Heart left ventricle (tissue), 16 donors: ENCODE measurements at regions not wholly inside any gene's neighbourhood (a gene's known extent, or its start where the extent isn't known, plus 50 kb on each side); places are given as distances from the start of the nearest gene placed in this dataset.

Experiments
- ATAC-seq, 4 donors: fragments of 200-7000 bp; cut with Tn5 transposase; one replicate each; pipeline ENCODE4 v1.9.1; 2020 to 2022; ENCODE audit warnings: moderate library complexity in 4 of 4, mild to moderate bottlenecking in 3 of 4, moderate number of reproducible peaks in 1 of 4
- DNase-seq, 5 donors: peaks; one replicate each; pipeline ENCODE4 v3.0.0-alpha.2; 2020
- H3K27ac ChIP-seq, 12 donors: fragments of 200-600 bp; sonication (generic) in 4 of 12; one replicate each; pipeline versions ENCODE4 v1.5.0 to v1.8.0; 2016 to 2022; ENCODE audit warnings: mild to moderate bottlenecking in 2 of 12
- H3K27me3 ChIP-seq, 9 donors: fragments of 200-600 bp; sonication (generic) in 2 of 9; one replicate each; pipeline versions ENCODE4 v1.5.1 to v1.8.0; 2016 to 2022; ENCODE audit warnings: mild to moderate bottlenecking in 3 of 9
- H3K36me3 ChIP-seq, 9 donors: fragments of 200-600 bp; sonication (generic) in 2 of 9; one replicate each; pipeline versions ENCODE4 v1.5.0 to v1.8.0; 2018 to 2022; ENCODE audit warnings: mild to moderate bottlenecking in 2 of 9
- H3K4me1 ChIP-seq, 12 donors: fragments of 200-600 bp; sonication (generic) in 4 of 12; one replicate each; pipeline versions ENCODE4 v1.5.0 to v1.8.0; 2016 to 2022; ENCODE audit warnings: mild to moderate bottlenecking in 3 of 12
- H3K4me3 ChIP-seq, 12 donors: fragments of 200-600 bp; sonication (generic) in 4 of 12; one replicate each; pipeline versions ENCODE4 v1.5.0 to v1.8.0; 2017 to 2022; ENCODE audit warnings: mild to moderate bottlenecking in 9 of 12, moderate library complexity in 4 of 12
- H3K9me3 ChIP-seq, 12 donors: fragments of 200-600 bp; sonication (generic) in 4 of 12; one replicate each; pipeline versions ENCODE4 v1.5.0 to v1.8.0; 2016 to 2022; ENCODE audit warnings: mild to moderate bottlenecking in 1 of 12
- POLR2A ChIP-seq, 2 donors: fragments of 450-650 bp; IDR thresholded peaks; one replicate each; pipeline ENCODE4 v1.6.1; 2017; ENCODE audit warnings: antibody characterized with exemption in 2 of 2, mild to moderate bottlenecking in 2 of 2, moderate library complexity in 2 of 2
- WGBS, 4 donors: extraction: QIAGEN DNeasy Blood & Tissue Kit in 2 of 4; methylation state at CpG; one replicate each; pipeline versions ENCODE4 v1.1.5 to v1.1.7; 2013 to 2018; 5-methylcytosine and 5-hydroxymethylcytosine counted together
- intact Hi-C, 10 donors: fragments of 100-400 bp; cut with DNase I; formaldehyde crosslinking; loops; one replicate each; pipeline versions ENCODE4 v1.11.1 to v1.14.2; 2022
- TF ChIP-seq, protein P1 (sequence below), 12 donors: fragments of 200-600 bp; sonication (generic) in 4 of 12; IDR thresholded peaks; one replicate each; pipeline versions ENCODE4 v1.5.0 to v1.8.0; 2018 to 2022; ENCODE audit warnings: antibody characterized with exemption in 12 of 12, mild to moderate bottlenecking in 5 of 12
- donor health status: ischemic (EF 13 %, LVEDD 7.1; RV severe dilation, severe dysfunction).
- donor health status: healthy with polysubstance abuse.
- donor health status: DM: no; HTN: yes; CAD: no.
- donor health status: DM: no; HTN: no; CAD: no.
- donor health status: ischemic (EF 25% LVEDD 6.9; RV normal size, moderate dysfunction).
- donor health status: ischemic (EF 25% LVEDD 5.7; RV mildly dilated, moderate dysfunction).
- donor health status: healthy.
- donor health status: DM: yes; HTN: yes; CAD: no.
- donor health status: ischemic (EF 35%, LVEDD 5.7; RV mildly dilated, moderate dysfunction).
- donor health status: nonischemic (EF 11% LVEDD 7.7; RV severe dilation, severe dysfunction).
- donor health status: DM: yes; HTN: yes; CAD: no.
- donor health status: PGD.
- donor health status: ischemic (EF 29% LVEDD 5.4; RV normal size, mild dysfunction).
- donor health status: nonischemic (EF 23%, LVEDD 6.1; RV moderate dilation, normal function).

DNA sequence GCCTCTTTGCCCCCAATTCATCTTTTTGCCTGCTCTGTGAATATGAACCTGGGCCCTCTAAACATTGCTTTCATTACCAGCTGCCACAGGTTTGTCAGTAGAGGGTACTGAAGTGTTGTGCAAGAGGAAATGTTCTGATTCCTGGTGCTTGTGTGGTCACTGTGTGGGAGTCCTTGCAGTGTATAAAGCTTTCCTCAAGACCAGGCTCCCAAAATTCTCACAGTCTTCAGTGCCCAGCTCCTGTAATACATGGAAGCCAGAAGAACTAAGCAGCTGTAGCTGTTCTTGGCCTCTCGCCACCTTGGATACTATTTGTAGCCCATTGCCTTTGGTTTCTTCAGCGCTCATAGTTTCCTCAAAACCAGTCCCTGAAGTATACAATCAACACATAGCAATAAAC is 1046.2 kb downstream of the BRINP3 start:
- Histone ChIP-seq H3K27ac (no peak overlapping the region), H3K9me3 (no peaks in the 10 kb centered on the region), H3K4me1 (no peaks in the 10 kb centered on the region), H3K36me3 (no peaks in the 10 kb centered on the region), H3K27me3 (no peaks in the 10 kb centered on the region), H3K4me3 (no peak overlapping the region)
- ATAC-seq (peak in 1 of 4 donors; percentile 51), DNase-seq (no peak)
- 55 to 67% (median 63%) methylated on average over 2 of the region's 2 CpGs for WGBS, 4 donors
- intact Hi-C loops, result no loop called here
- TF ChIP-seq, protein P1, sequence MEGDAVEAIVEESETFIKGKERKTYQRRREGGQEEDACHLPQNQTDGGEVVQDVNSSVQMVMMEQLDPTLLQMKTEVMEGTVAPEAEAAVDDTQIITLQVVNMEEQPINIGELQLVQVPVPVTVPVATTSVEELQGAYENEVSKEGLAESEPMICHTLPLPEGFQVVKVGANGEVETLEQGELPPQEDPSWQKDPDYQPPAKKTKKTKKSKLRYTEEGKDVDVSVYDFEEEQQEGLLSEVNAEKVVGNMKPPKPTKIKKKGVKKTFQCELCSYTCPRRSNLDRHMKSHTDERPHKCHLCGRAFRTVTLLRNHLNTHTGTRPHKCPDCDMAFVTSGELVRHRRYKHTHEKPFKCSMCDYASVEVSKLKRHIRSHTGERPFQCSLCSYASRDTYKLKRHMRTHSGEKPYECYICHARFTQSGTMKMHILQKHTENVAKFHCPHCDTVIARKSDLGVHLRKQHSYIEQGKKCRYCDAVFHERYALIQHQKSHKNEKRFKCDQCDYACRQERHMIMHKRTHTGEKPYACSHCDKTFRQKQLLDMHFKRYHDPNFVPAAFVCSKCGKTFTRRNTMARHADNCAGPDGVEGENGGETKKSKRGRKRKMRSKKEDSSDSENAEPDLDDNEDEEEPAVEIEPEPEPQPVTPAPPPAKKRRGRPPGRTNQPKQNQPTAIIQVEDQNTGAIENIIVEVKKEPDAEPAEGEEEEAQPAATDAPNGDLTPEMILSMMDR (IDR thresholded peaks at IDR 0.05), result no peak
- no peak for TF ChIP-seq POLR2A (IDR thresholded peaks at IDR 0.05)

DNA sequence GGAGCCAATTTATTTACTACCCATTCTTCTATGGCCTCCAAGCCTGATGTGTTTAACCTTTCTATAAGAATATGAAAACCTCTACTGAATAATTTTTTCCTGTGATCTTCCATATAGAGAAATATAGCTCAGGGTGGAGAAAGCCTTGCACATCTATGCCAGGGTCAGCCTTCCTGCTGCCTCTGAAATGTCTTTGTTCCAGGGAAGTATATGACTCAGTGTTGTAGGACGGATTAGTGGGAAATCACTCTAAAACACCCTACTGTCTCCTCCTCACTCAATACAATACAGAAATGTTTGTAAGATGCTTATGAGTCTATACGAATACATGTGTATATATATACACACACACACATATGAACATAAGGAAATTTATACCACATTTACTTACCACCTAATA is 1044.9 kb downstream of the BRINP3 start:
- no peaks in the 10 kb centered on the region for H3K9me3 ChIP-seq
- no peaks in the 10 kb centered on the region for H3K36me3 ChIP-seq
- WGBS, 4 donors, result 62 to 82% (median 74%) methylated on average over 2 of the region's 2 CpGs
- no peak overlapping the region for H3K4me3 ChIP-seq
- no peak overlapping the region for H3K27ac ChIP-seq
- DNase-seq (no peak), ATAC-seq (no peak)
- no peaks in the 10 kb centered on the region for H3K4me1 ChIP-seq
- no peaks in the 10 kb centered on the region for H3K27me3 ChIP-seq
- intact Hi-C loops, result no loop called here
- TF ChIP-seq, protein P1 (IDR thresholded peaks at IDR 0.05), result no peak

DNA sequence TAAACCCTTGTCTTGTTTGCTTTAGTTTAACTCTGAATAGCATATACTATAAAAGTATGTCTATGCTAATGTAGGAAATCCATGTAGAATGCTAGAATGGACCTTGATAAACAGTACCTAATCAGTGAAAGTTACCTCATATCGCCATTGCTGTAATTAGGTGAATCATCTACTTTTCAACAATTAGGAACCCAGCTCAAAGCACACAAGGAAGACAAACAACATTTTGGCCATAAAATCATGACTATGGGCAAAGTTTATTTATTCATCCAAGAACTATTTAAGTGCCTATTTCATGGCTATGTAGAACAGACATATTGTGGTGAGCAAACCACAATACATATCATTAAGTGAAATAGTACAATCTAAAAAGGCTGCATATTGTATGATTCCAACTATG is 1043.2 kb downstream of the BRINP3 start:
- H3K27me3 ChIP-seq, result no peaks in the 10 kb centered on the region
- DNase-seq, result no peak
- no peaks in the 10 kb centered on the region for H3K9me3 ChIP-seq
- no peak overlapping the region for H3K27ac ChIP-seq
- intact Hi-C loops, result no loop called here
- WGBS, 4 donors, result 84 to 97% (median 89%) methylated on average over 1 of the region's 1 CpG
- H3K4me3 ChIP-seq, result no peak overlapping the region
- ATAC-seq, result no peak
- no peaks in the 10 kb centered on the region for H3K4me1 ChIP-seq
- no peak for TF ChIP-seq POLR2A (IDR thresholded peaks at IDR 0.05)
- TF ChIP-seq, protein P1 (IDR thresholded peaks at IDR 0.05), result no peak
- no peaks in the 10 kb centered on the region for H3K36me3 ChIP-seq

DNA sequence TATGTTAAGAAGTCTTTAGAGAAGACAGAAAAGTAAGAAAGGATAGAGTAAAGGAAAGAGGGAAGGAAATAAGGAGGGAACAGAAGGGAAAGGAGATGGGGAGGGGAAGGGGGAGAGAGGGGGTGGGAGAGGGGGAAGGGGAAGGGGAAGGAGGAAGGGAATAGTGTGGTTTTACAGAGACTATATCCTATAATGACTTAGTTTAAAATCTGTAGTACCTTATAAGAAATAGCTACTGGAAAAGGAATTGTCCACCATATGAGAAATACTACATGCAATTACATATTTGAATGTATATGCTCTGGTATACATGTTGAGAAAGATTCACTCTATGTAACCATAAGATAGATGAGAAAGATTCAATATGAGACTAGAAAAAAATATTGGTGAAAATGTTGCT is 1042.3 kb downstream of the BRINP3 start:
- Histone ChIP-seq H3K4me1 (no peaks in the 10 kb centered on the region), H3K9me3 (no peaks in the 10 kb centered on the region), H3K27ac (no peak overlapping the region), H3K36me3 (no peaks in the 10 kb centered on the region), H3K27me3 (no peaks in the 10 kb centered on the region), H3K4me3 (no peak overlapping the region)
- DNase-seq, result no peak
- intact Hi-C loops, result no loop called here
- TF ChIP-seq POLR2A (IDR thresholded peaks at IDR 0.05), result no peak
- TF ChIP-seq, protein P1 (IDR thresholded peaks at IDR 0.05), result no peak
- ATAC-seq, result no peak
